GM18951 (cell line): ENCODE measurements at regions not wholly inside any gene's neighbourhood (a gene's known extent, or its start where the extent isn't known, plus 50 kb on each side); places are given as distances from the start of the nearest gene placed in this dataset.
"Not testable (repeated sequence)": the region's sequence is repeated elsewhere in the genome, so short reads cannot be mapped to it uniquely, and the experiment has no call there.

Experiments
- POLR2A ChIP-seq: IDR thresholded peaks from 4 replicates; pipeline ENCODE4 v1.6.1; 2011; ENCODE audit warnings: mild to moderate bottlenecking; ENCODE audit not compliant: insufficient read length, insufficient read depth; ENCODE audit errors: extremely low read depth
- in situ Hi-C: fragments of 300-500 bp; cut with MboI; formaldehyde crosslinking; loops from one replicate; pipeline ENCODE4 v1.12.0; 2022; ENCODE audit warnings: low sequenced_read_pairs, mixed read lengths, inconsistent platforms; ENCODE audit not compliant: unreplicated experiment

DNA sequence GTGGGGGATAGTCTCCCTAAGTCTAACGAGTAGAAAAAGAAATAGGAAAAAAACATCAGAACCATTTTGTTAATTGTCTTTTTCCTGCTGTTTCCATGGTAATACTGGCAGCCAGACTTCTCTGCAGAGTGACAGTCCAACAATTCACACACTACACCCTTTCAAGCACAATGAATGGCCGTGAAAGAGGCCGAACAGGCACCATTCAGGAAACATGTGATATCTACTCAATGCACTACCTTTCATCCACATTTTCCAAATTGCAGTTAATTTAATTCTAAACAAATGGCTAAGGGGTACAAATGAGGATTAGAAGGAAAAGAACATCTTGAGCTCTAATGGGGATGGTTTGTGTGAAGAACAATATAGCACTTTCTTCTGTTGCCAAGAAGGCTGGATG is 358.5 kb upstream of the ANKRD30A start:
- in situ Hi-C loops = no loop called here
- no peak for TF ChIP-seq POLR2A

DNA sequence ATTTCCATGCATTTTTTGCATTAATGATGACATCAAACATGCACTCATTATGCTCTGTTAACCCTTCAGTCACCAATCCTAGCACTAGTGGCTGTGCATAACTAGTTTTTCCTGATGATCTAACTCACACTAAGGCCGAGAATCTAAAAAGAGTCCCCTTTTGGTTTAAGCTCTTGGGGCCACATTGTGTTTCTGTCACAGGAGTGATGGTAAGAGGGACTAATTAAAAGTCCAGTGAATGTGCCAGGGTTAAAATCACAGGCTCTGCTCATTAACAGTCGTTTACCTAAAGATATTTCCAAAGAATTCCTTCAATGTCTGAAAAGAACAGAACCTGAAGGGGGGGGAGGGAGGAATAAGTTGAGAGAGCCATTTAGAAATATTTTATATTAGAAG is 359.0 kb upstream of the ANKRD30A start:
- in situ Hi-C loops = no loop called here
- TF ChIP-seq POLR2A = no peak

DNA sequence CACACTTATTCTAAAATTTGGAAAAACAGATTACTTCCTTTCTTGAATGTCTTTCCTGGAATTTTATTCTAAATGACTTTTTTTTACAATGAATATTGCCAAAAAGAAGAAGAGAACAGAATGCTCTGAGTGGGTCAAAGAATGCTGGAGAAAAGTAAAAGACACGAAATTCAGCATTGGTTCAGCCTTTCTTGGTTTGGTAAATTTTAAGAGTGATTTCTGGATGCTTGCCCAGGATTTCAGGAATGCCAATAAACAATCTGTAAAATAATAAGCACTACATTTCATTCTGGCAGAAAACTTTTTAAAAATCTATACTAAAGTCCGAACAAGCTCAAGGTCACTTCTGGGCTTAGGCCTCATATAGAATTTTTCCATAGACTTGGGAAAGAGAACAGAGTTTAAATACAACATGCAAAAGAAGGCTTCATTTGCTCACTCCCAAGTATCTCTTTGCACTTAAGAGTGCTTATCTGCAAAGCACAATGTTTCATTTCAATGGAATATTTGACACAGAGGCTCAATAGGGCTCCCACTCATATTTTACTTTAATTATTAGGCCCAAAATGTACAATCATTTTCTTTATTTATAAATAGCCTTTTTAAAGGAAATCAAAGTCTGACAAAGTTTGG is 359.5 kb upstream of the ANKRD30A start:
- no peak for TF ChIP-seq POLR2A
- in situ Hi-C loops = no loop called here

DNA sequence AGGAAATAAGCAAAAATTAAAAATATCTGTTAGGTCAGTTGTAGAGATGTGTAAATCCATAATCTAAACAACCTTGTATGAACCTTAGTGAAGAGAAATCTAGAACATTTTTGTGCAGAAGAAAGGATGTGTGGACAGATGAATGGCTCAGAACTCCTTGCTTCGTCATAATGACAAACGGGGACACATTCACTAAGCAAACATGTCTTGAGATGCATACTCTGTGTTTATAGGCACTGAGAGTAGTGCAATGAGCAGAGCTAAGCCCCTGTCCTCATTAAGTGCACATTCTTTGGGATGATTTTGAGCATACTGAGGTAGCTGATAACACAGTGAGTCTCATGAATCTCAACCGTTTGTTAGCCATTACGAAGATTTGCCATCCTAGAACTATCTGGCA is 360.6 kb upstream of the ANKRD30A start:
- in situ Hi-C loops = no loop called here

DNA sequence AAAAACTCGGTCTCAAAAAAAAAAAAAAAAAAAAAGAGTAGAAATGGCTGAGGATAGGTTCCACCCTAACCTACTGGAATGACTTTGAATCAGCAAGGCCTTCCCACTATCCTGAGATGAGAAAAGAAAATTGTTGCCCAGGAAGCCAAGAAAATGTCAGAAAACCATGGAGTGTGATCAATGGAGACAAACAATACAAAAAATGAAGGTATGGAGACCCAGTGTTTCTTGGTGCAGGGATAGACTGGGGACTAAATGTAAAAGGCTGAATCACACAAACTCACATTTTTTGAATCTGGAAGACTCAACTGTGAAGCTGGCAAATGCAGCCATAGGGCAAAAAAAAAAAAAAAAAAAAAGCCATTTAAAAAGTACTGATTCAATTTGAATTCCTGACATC is 364.3 kb upstream of the ANKRD30A start:
- TF ChIP-seq POLR2A = no peak

More for the DNA sequence above, 360.6 kb upstream of the ANKRD30A start:
- TF ChIP-seq POLR2A = no peak

DNA sequence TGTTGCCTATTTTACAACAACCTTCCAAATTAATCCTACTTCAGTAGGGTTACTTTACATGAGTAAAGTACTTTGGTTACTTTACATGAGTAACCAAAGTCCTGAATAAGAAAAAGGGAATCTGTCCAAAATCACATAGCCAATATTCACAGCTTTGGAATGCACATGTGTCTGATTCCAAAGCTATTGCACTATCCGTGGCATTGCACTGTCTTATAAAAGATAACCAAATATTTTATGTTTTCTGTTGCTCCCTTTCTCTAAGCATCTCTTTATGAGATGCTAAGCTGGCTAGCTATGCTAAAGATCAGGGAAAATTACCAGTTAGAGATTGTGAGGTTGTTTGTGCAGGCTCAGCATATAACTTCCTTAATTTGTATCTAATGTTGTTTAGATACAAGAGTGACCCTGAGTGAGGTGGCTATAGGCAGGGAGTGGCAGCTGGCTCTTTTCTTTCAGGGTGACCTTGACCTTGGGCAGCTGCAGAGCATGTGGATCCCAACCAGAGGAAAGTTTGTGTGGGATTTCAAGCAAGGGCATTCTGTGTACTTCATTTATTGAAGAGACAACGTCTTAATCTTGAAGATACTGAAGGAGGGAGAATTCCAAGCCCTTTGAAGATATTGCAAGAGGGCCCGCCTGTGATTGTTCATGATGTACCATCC is 366.1 kb upstream of the ANKRD30A start:
- in situ Hi-C loops = no loop called here
- no peak for TF ChIP-seq POLR2A

More for the DNA sequence above, 364.3 kb upstream of the ANKRD30A start:
- in situ Hi-C loops = no loop called here

DNA sequence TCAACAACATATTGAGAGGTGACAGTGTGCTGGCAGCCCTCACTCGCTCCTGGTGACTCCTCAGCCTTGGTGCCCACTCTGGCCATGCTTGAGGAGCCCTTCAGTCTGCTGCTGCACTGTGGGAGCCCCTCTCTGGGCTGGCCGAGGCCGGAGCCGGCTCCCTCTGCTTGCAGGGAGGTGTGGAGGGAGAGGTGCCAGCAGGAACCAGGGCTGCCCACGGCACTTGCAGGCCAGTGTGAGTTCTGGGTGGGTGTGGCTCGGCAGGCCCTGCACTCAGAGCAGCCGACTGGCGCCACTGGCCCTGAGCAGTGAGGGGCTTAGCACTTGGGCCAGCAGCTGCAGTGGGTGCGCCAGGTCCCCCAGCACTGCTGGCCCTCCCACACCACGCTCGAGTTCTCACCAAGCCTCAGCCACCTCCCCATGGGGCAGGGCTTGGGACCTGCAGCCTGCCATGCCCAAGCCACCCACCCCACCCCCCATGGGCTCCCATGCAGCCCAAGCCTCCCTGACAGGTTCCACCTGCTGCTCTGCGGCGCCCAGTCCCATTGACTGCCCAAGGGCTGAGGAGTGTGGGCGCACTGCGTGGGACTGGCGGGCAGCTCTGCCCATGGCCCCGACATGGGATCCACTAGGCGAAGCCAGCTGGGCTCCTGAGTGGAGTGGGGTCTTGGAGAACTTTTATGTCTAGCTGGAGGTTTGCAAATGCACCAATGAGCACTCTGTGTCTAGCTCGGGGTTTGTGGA is 377.1 kb upstream of the ANKRD30A start:
- in situ Hi-C loops = no loop called here
- no peak for TF ChIP-seq POLR2A

DNA sequence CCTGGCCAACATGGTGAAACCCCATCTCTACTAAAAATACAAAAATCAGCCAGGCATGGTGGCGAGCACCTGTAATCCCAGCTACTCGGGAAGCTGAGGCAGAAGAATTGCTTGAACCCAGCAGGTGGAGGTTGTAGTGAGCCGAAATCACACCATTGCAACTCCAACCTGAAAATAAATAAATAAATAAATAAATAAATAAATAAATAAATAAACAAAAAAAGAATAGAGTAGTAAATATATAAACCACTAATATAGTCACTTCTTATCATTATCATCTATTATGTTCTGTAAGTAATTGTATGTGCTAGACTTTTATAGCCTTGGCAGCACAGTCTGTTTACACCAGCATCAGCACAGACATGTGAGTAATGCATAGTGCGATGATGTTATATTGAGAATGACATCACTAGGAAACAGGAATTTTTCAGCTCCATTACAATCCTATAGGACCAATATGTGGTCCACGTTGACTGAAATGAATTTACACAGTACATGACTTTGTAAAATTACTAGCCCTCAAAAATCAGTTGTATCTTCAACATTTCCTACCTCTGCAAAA is 385.4 kb upstream of the ANKRD30A start:
- in situ Hi-C loops = no loop called here
- no peak for TF ChIP-seq POLR2A

DNA sequence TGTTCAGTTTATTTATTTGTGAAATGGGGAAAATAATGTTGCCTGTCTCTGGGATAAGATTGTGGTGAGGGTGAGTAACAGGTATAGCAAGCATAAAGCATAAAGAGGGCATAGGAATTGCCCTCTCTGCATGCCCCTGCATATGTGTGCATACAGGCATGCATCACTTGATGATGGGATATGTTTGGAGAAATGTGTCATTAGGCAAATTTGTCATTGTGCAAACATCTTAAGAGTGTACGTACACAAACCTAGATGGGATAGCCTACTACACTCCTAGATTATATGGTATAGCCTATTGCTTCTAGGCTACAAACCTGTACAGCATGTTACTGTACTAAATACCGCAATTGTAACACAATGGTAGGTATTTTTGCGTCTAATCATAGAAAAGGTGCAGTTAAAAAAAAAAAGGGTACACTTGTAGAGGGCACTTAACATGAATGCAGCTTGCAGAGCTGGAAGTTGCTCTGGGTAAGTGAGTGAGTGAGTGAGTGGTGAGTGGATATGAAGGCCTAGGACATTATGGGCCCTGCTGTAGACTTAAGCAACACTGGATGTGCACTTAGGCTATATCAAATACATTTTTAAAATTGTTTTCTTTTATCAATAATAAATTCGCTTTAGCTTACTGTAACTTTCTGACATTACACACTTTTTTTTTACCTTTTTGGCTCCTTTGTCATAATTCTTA is 386.5 kb upstream of the ANKRD30A start:
- in situ Hi-C loops = no loop called here
- no peak for TF ChIP-seq POLR2A

DNA sequence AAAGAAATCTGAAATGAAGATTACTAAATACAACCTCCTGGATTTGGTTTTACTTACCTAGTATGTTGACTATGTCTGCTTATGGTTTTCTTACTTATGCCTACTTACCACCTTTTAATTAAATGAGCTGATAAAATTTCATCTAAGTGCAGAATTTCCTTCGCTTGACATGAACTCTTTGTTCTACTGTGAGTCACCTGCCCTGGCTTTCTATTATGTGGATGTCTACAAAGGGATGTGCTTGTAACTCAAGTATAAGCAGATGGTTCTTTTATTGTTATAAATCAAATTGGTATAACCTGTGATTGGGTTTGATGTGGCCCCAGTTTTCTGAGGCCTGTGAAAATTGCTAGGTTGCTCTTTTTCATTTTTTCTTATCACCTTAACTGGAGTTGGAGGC is 389.1 kb upstream of the ANKRD30A start:
- in situ Hi-C loops = no loop called here
- no peak for TF ChIP-seq POLR2A

DNA sequence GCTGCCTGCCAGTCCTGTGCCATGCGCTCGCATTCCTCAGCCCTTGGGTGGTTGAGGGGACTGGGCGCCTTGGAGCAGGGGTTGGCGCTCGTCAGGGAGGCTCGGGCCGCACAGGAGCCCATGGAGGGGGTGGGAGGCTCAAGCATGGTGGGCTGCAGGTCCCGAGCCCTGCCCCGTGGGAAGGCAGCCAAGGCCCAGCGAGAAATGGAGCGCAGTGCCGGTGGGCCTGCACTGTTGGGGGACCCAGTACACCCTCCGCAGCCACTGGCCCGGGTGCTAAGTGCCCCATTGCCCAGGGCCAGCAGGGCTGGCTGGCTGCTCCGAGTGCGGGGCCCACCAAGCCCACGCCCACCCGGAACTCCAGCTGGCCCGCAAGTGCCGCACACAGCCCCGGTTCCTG is 390.8 kb upstream of the ANKRD30A start:
- in situ Hi-C loops = not testable (repeated sequence)

DNA sequence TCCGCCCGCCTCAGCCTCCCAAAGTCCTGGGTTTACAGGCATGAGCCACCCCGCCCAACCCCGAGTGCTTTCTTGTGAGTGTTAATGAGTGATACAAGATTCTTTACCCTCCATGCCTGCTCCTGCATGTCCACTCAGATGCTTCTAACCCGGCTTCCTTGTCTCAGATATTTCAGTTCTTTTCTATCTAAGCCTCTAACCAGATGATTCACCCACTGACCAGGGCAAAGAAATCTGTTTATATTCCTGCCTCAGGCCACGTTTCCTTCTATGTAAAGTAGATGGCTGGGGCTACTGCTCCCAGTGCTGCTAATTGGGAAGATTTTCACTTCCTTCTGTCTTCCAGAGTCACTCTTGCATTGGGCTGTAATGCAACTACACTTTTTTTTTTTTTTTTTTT is 395.1 kb upstream of the ANKRD30A start:
- in situ Hi-C loops = no loop called here
- no peak for TF ChIP-seq POLR2A

DNA sequence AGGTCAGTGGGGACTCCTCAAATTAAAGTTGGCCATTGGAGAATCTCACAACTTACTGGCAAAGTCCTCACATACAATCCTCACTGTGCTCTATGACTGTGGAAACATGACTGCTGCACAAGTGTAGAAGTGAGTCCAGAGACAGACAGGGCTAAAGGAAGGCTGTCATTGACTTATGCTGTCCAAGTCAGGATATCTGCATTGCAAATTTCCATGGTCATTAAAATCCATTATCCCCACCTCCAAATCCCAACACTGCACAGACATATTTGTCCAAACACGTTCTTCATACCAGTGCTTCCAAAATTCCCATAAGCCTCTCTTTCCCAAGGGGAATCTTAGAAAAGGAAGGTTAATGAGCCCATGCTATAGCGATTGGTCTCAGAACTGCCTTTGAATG is 396.8 kb upstream of the ANKRD30A start:
- in situ Hi-C loops = no loop called here
- TF ChIP-seq POLR2A = no peak
